Stimulated activated memory B cell treated with anti-CD40 and anti-IgM and Interleukin-4, amounts not matched to agents 10 μg/mL and 1 μg/mL and 100 μg/mL, for 72 hours (primary cell): ENCODE measurements at regions not wholly inside any gene's neighbourhood (a gene's known extent, or its start where the extent isn't known, plus 50 kb on each side); places are given as distances from the start of the nearest gene placed in this dataset.

Experiments
- ATAC-seq: fragments of 150-1000 bp; cut with Tn5 transposase; 2 replicates; pipeline ENCODE4 v1.10.0; 2021
- H3K27ac Mint-ChIP-seq: one replicate; pipeline ENCODE4 v1.8.0; 2022; ENCODE audit warnings: mild to moderate bottlenecking, mixed read lengths
- H3K27me3 Mint-ChIP-seq: one replicate; pipeline ENCODE4 v1.8.0; 2022; ENCODE audit warnings: mixed read lengths
- H3K36me3 Mint-ChIP-seq: one replicate; pipeline ENCODE4 v1.8.0; 2022; ENCODE audit warnings: mixed read lengths
- H3K4me1 Mint-ChIP-seq: one replicate; pipeline ENCODE4 v1.8.0; 2022; ENCODE audit warnings: mixed read lengths
- H3K4me3 Mint-ChIP-seq: one replicate; pipeline ENCODE4 v1.8.0; 2022; ENCODE audit warnings: mild to moderate bottlenecking, moderate library complexity, mixed read lengths
- H3K9me3 Mint-ChIP-seq: one replicate; pipeline ENCODE4 v1.8.0; 2022; ENCODE audit warnings: mixed read lengths

- Mint-ChIP-seq H3K27me3 (peaks cover 8% of the 10 kb centered on the region), H3K4me3 (no peak overlapping the region), H3K4me1 (no peaks in the 10 kb centered on the region), H3K9me3 (peaks cover 5% of the 10 kb centered on the region), H3K27ac (no peak overlapping the region), H3K36me3 (no peaks in the 10 kb centered on the region)
- no peak for ATAC-seq
Measured at GRCh38 chr22:48537343-48537680, 1290.4 kb downstream of the BRD1 start.

DNA sequence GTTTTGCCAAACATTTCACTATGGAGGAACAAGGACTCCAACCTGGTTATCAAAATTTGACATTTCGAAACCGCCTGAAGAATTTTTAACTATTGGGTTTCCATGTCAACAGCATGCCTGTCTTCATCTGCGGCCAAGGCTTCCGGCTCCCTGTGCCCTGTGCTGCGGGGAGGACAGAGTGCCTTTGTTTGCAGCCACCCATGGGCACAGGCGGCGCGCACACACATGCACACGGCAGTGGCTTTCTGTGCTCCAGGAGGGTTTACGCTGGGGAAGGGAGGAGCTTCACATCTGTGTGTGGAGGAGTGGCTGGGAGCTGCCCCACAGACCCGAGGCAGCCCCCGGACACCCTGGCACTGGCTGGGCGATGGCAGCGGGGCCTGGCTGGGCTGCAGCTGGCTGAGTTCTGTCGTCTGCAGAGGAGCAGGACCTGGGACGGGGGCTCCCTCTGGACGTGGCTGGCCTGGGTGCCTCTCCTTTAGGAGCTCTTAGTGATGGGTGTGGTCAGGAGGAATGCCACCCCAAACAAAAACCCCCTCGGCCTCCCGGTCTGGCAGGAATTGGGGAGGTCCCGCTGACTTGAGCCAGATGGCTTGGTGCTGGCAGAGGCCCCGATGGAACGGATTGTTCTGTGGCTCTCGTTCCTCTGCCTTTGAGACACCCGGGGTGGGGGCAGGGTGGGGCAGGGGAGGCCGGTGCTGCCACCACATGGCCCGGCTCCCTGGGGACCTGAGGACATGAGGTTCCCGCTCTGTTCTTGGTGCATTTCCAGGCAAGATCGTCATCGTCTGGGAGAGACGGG lies 1290.9 kb downstream of the BRD1 start:
- Mint-ChIP-seq H3K9me3 (no peaks in the 10 kb centered on the region), H3K27me3 (peaks cover 12% of the 10 kb centered on the region), H3K27ac (no peak overlapping the region)

GRCh38 chr22:48535868-48536540 lies 1291.7 kb downstream of the BRD1 start:
- Mint-ChIP-seq H3K4me3 (no peak overlapping the region), H3K4me1 (no peaks in the 10 kb centered on the region), H3K27ac (no peak overlapping the region), H3K9me3 (no peaks in the 10 kb centered on the region), H3K36me3 (no peaks in the 10 kb centered on the region), H3K27me3 (peaks cover 12% of the 10 kb centered on the region)
- ATAC-seq: no peak

More for the DNA sequence above, 1290.9 kb downstream of the BRD1 start:
- Mint-ChIP-seq H3K36me3 (no peaks in the 10 kb centered on the region), H3K4me1 (no peaks in the 10 kb centered on the region), H3K4me3 (no peak overlapping the region)
- no peak for ATAC-seq

DNA sequence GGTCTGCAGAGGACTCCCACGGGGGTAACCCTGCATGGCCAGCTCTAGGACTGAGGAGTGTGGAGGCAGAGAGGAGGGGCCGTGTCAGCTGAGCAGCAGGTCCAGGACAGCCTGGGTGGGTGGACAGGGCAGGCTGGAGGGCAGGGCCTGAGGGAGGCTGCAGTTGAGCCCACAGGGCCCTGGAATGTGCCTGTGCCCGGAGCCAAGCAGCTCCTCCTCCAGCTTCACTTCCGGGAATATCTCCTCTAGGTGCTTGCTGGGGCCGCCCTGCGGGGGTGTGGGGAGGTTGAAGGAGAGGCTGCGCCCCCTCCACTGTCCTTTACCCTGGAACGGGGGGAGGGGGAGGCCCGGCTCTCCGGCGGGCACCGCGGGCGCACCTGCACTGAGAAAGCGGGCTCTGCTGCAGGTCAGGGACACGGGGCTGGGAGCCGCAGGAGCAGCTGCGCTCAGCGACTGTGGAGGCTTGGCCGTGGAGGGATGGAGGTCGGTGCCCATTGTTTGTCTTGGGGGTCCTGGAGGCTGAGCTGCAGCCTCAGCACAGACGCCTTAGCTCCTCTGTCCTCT lies 1293.2 kb downstream of the BRD1 start:
- no peaks in the 10 kb centered on the region for H3K36me3 Mint-ChIP-seq

DNA sequence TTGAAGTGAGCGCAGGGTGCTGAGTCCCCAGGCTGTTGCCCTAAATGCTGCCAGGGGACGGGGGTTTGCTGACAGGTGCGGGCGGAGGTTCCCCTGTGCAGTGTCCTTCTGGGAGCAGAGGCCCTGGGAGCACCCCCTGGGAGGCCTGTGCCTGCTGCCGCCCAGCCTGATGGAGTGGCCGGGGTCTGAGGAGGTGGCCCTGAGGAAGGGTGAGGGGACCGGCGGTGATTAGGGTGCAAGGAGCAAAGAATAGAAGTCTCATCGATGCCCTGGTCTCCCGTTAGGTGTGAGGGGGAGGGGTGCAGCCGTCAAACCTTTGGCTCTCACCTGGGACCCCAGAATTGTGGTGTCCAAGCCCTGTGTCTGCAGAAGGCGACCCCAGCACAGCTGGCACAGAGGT lies 1294.7 kb downstream of the BRD1 start:
- Mint-ChIP-seq H3K27ac (no peak overlapping the region), H3K9me3 (no peaks in the 10 kb centered on the region), H3K27me3 (peaks cover 29% of the 10 kb centered on the region), H3K36me3 (no peaks in the 10 kb centered on the region), H3K4me3 (no peak overlapping the region), H3K4me1 (no peaks in the 10 kb centered on the region)
- no peak for ATAC-seq

More for the DNA sequence above, 1293.2 kb downstream of the BRD1 start:
- H3K27me3 Mint-ChIP-seq: peaks cover 18% of the 10 kb centered on the region
- no peak overlapping the region for H3K4me3 Mint-ChIP-seq
- H3K4me1 Mint-ChIP-seq: no peaks in the 10 kb centered on the region
- H3K9me3 Mint-ChIP-seq: no peaks in the 10 kb centered on the region
- ATAC-seq: no peak
- no peak overlapping the region for H3K27ac Mint-ChIP-seq

DNA sequence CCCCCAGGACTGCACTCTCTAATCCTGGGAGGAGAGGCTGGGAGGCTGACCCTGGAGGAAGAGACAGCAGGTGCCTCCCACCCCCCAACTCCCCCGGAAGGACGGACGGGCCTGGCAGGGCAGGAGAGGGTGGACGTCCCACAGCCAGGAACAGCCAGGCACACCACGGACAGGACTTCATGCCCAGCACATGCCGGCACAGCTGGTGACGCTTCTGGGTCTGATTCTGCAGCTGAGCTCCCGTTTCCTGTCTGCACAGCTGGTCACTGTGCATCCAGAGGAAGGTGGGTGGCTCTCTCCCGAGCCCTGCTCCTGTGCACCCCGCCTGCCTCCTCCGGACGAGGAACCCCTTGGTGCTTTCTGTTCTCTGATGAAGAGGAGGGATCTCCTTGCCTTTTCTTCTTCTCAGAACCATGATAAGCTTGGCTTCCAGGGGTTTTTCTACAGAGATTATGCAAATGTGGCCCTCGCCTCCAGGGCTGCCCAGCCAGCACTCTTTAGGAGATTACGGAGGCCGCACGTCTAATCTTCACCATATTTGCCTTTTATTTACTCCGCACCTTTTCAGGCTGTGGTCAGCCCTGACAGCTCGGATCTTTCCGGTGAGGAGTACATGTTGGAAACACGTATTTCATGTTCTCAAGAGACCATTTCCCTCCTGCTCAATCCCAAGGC lies 1295.8 kb downstream of the BRD1 start:
- H3K27ac Mint-ChIP-seq: no peak overlapping the region
- no peak overlapping the region for H3K4me3 Mint-ChIP-seq
- H3K9me3 Mint-ChIP-seq: no peaks in the 10 kb centered on the region
- H3K27me3 Mint-ChIP-seq: peaks cover 29% of the 10 kb centered on the region
- no peaks in the 10 kb centered on the region for H3K36me3 Mint-ChIP-seq
- ATAC-seq: no peak
- no peaks in the 10 kb centered on the region for H3K4me1 Mint-ChIP-seq

DNA sequence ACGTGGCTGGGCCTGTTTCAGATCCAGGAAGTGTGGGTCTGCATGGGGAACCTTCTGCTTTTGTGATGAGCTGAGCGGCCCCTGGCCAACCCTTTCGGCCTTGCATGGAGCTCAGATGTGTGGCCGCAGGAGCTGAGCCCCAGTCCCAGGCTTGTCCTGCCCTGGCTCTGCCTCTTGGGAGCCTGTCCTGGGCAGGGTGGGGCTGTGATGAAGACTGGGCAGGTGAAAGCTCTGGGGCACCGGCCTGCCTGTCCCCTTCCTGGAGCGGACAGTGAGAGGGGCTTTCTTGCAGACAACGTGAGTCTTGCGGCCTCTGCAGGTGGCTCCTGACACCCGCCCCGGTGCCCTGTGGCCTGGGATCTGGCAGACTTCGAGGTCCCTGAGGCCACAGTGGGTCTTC lies 1296.6 kb downstream of the BRD1 start:
- Mint-ChIP-seq H3K27ac (no peak overlapping the region), H3K27me3 (peaks cover 29% of the 10 kb centered on the region), H3K4me3 (no peak overlapping the region), H3K9me3 (no peaks in the 10 kb centered on the region), H3K36me3 (no peaks in the 10 kb centered on the region), H3K4me1 (no peaks in the 10 kb centered on the region)
- ATAC-seq: no peak

DNA sequence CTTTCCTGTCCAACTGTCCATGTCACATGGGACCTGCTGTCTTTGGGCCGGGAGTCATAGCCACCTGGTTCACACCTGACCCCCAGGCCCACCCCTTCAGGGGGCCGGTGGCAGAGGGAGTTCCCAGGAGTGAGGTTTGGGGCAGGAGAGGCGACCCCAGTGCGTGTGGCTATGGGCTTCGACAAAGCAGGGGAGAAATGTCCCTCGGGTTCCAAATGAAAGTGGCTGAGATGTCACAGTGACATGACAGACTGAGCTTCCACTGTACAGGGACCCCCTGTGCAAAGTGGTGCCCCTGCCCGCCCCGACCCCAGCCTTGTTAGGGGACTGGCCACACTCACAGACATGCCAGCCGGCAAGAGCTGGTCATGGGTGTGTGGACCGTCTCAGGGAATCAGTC lies 1297.0 kb downstream of the BRD1 start:
- H3K9me3 Mint-ChIP-seq: no peaks in the 10 kb centered on the region
- H3K36me3 Mint-ChIP-seq: no peaks in the 10 kb centered on the region
- no peak overlapping the region for H3K4me3 Mint-ChIP-seq
- H3K4me1 Mint-ChIP-seq: no peaks in the 10 kb centered on the region
- H3K27ac Mint-ChIP-seq: no peak overlapping the region
- no peak for ATAC-seq
- H3K27me3 Mint-ChIP-seq: peaks cover 29% of the 10 kb centered on the region

GRCh38 chr22:48528221-48528915 lies 1299.3 kb downstream of the BRD1 start:
- H3K36me3 Mint-ChIP-seq: no peaks in the 10 kb centered on the region
- ATAC-seq: no peak
- no peaks in the 10 kb centered on the region for H3K9me3 Mint-ChIP-seq
- H3K27me3 Mint-ChIP-seq: peaks cover 29% of the 10 kb centered on the region
- H3K4me1 Mint-ChIP-seq: no peaks in the 10 kb centered on the region
- no peak overlapping the region for H3K4me3 Mint-ChIP-seq
- no peak overlapping the region for H3K27ac Mint-ChIP-seq

DNA sequence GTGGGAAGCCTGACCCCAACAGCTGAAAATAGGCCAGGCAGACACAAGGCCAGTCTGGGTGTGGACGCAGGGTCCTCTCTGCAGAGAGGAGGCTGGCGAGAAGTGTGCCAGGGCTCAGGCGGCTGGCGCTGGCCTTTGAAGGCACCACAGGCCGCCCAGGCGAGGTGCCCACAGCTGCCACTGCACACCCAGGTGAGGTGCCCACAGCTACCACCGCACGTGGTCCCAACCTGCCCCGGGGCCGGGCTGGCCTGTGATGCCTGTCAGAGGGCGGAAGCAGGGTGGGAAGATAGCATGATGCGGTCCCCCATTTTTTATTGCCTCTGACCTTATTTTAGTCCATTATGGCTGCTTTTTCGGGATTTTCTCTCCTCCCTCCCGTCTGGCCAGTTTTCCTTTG lies 1303.9 kb downstream of the BRD1 start:
- Mint-ChIP-seq H3K36me3 (no peaks in the 10 kb centered on the region), H3K27me3 (peaks cover 4% of the 10 kb centered on the region), H3K4me3 (no peak overlapping the region), H3K4me1 (no peaks in the 10 kb centered on the region), H3K9me3 (no peaks in the 10 kb centered on the region), H3K27ac (no peak overlapping the region)
- no peak for ATAC-seq

DNA sequence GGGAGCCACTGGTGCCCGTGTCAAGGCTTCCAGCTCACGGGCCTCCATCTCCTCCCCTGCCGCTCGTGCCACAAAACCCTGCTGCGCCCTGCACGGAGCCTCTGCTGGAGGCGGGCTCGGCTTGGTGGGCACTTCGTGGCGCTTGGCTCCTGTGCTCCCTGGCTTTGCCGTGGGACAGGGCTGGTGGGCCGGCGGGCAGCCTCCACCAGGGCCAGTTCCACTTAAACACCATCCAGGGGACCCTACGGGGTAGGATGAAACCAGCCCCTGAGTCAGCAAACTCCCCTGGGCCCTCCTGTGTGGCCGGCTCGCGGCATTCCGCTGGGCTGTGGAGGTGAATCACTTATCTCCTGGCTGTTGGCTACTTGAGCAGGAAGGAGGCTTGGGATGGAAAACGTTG lies 1304.6 kb downstream of the BRD1 start:
- Mint-ChIP-seq H3K36me3 (no peaks in the 10 kb centered on the region), H3K4me1 (no peaks in the 10 kb centered on the region), H3K27ac (no peak overlapping the region), H3K4me3 (no peak overlapping the region), H3K27me3 (no peaks in the 10 kb centered on the region), H3K9me3 (no peaks in the 10 kb centered on the region)
- ATAC-seq: no peak

DNA sequence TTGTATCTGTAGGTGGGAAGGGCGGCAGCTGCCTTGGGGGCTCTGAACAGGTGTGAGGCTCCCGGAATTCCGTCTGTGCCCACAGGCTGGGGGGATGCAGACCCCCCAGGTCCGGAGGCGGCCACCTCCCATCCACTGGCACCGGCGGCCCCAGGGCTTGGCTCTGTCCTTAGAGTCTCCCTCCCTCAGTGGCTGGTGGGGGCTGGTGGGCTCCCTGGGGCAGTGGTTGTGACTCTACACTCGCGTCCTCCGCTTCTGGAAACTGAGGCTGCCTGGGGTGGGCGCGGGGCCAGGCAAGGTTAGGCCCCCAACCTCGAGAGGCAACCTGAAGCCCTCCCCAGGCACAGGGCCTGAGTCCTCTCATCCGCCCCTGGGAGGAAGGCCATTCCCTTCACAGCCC lies 1305.4 kb downstream of the BRD1 start:
- no peaks in the 10 kb centered on the region for H3K9me3 Mint-ChIP-seq
- no peaks in the 10 kb centered on the region for H3K4me1 Mint-ChIP-seq
- no peaks in the 10 kb centered on the region for H3K27me3 Mint-ChIP-seq
- no peak for ATAC-seq
- no peak overlapping the region for H3K27ac Mint-ChIP-seq
- H3K36me3 Mint-ChIP-seq: no peaks in the 10 kb centered on the region
- H3K4me3 Mint-ChIP-seq: no peak overlapping the region

DNA sequence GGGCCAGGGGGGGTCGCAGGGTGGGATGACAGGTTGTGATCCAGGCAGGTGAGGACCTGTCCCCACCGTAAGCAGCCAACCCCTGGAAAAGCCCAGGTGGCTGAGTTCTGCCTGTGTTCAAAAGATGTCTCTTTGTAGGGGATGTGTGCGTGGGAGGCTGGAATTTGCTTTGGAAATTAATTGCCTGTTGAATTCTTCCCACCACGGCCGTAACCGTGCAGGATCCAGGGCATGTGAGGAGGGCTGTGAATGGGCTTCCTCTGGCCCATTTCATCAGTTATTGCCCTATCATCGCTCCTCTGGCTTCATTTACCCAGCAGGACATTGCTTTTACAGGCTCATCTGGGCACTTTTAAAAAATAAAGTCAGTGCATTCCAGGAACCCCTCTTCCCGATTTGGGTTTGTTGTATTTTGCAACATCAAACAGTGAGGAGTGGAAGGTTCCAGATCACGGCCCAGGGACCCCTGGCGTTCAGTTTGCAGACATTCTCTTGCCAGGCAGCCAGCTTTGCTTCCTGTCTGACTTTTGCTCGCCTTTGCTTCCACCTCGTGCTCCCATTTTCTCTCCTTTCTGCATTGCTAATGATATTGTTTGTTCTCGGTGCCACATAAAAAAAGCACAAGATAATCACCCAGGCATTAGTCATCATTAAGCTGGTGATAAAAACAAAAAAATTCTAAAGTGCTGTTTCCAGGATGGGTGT lies 1306.6 kb downstream of the BRD1 start:
- H3K36me3 Mint-ChIP-seq: no peaks in the 10 kb centered on the region
- no peak overlapping the region for H3K27ac Mint-ChIP-seq
- H3K4me1 Mint-ChIP-seq: no peaks in the 10 kb centered on the region
- H3K4me3 Mint-ChIP-seq: no peak overlapping the region
- no peaks in the 10 kb centered on the region for H3K27me3 Mint-ChIP-seq
- no peak for ATAC-seq
- H3K9me3 Mint-ChIP-seq: no peaks in the 10 kb centered on the region

GRCh38 chr22:48520207-48520606 lies 1307.5 kb downstream of the BRD1 start:
- Mint-ChIP-seq H3K9me3 (no peaks in the 10 kb centered on the region), H3K27me3 (no peaks in the 10 kb centered on the region), H3K4me1 (no peaks in the 10 kb centered on the region), H3K27ac (no peak overlapping the region), H3K4me3 (no peak overlapping the region), H3K36me3 (no peaks in the 10 kb centered on the region)
- no peak for ATAC-seq
